ENCODE measurements at regions not wholly inside any gene's neighbourhood (a gene's known extent, or its start where the extent isn't known, plus 50 kb on each side); places are given as distances from the start of the nearest gene placed in this dataset.
A peak's percentile ranks its signal among the peaks of the same experiment; 100 is the strongest.

- FAIRE-seq = no peak
- no peak for DNase-seq (ENCODE audit: low spot score)
Observed at GRCh38 chr1:21347072-21347581, 56.9 kb upstream of the ECE1 start.

- peak; percentile 86 for FAIRE-seq
Observed at GRCh38 chr1:21346365-21347071, 56.3 kb upstream of the ECE1 start.

GRCh38 chr1:21344750-21345443 is 54.6 kb upstream of the ECE1 start:
- DNase-seq (ENCODE audit: low spot score) (no peak), FAIRE-seq (no peak)

More at GRCh38 chr1:21346365-21347071, 56.3 kb upstream of the ECE1 start:
- DNase-seq (ENCODE audit: low spot score) = no peak

GRCh38 chr1:21344098-21344749 is 54.0 kb upstream of the ECE1 start:
- FAIRE-seq (no peak), DNase-seq (ENCODE audit: low spot score) (no peak)

GRCh38 chr1:21342961-21343838 is 52.9 kb upstream of the ECE1 start:
- DNase-seq (ENCODE audit: low spot score) (no peak), FAIRE-seq (no peak)

GRCh38 chr1:21341517-21342078 is 51.3 kb upstream of the ECE1 start:
- no peak for DNase-seq (ENCODE audit: low spot score)
- FAIRE-seq = no peak

- DNase-seq (ENCODE audit: low spot score) = no peak
- no peak for FAIRE-seq
Observed at GRCh38 chr1:21341022-21341421, 50.8 kb upstream of the ECE1 start.

- FAIRE-seq (no peak), DNase-seq (ENCODE audit: low spot score) (no peak)
Observed at GRCh38 chr1:21340230-21340945, 50.1 kb upstream of the ECE1 start.
